ENCODE measurements at regions not wholly inside any gene's neighbourhood (a gene's known extent, or its start where the extent isn't known, plus 50 kb on each side); places are given as distances from the start of the nearest gene placed in this dataset.
A peak's percentile ranks its signal among the peaks of the same experiment; 100 is the strongest.
"Not testable (repeated sequence)": the region's sequence is repeated elsewhere in the genome, so short reads cannot be mapped to it uniquely, and the experiment has no call there.

- in situ Hi-C loops (cut with HindIII; ENCODE audit: low pct_unique_long_range_greater_than_20kb, low sequenced_read_pairs) = no loop called here
- peak; percentile 52 for DNase-seq (ENCODE audit: low read depth)
These were observed 60.1 kb upstream of the PRSS16 start for GRCh38 chr6:27187231-27188060.

GRCh38 chr6:27188061-27188884, 59.2 kb upstream of the PRSS16 start:
- peak; percentile 89 for DNase-seq (ENCODE audit: low read depth)
- in situ Hi-C loops (cut with HindIII; ENCODE audit: low pct_unique_long_range_greater_than_20kb, low sequenced_read_pairs) = no loop called here

- DNase-seq (ENCODE audit: low read depth) = peak; percentile 84
- in situ Hi-C loops (cut with HindIII; ENCODE audit: low pct_unique_long_range_greater_than_20kb, low sequenced_read_pairs) = no loop called here
These were observed 58.5 kb upstream of the PRSS16 start for GRCh38 chr6:27188885-27189418.

GRCh38 chr6:27190126-27190525, 57.4 kb upstream of the PRSS16 start:
- in situ Hi-C loops (cut with HindIII; ENCODE audit: low pct_unique_long_range_greater_than_20kb, low sequenced_read_pairs) = no loop called here
- DNase-seq (ENCODE audit: low read depth) = no peak

- DNase-seq (ENCODE audit: low read depth); in situ Hi-C loops (cut with HindIII; ENCODE audit: low pct_unique_long_range_greater_than_20kb, low sequenced_read_pairs): not testable (repeated sequence)
These were observed 53.0 kb upstream of the PRSS16 start for GRCh38 chr6:27194453-27194852.

GRCh38 chr6:27195547-27195946, 52.0 kb upstream of the PRSS16 start:
- DNase-seq (ENCODE audit: low read depth); in situ Hi-C loops (cut with HindIII; ENCODE audit: low pct_unique_long_range_greater_than_20kb, low sequenced_read_pairs): not testable (repeated sequence)
